Activated naive CD4-positive, alpha-beta T cell treated with anti-CD3 and anti-CD28 coated beads, Interleukin-2, amount 50 U/mL, for 72 hours (primary cell): ENCODE measurements at regions not wholly inside any gene's neighbourhood (a gene's known extent, or its start where the extent isn't known, plus 50 kb on each side); places are given as distances from the start of the nearest gene placed in this dataset.
"Not testable (repeated sequence)": the region's sequence is repeated elsewhere in the genome, so short reads cannot be mapped to it uniquely, and the experiment has no call there.

Experiments used
- ATAC-seq, 2 donors: fragments of 150-1000 bp; cut with Tn5 transposase; 2 replicates each; pipeline ENCODE4 v1.10.0; 2021; ENCODE audit warnings: mild to moderate bottlenecking in 2 of 2, moderate library complexity in 2 of 2
- DNase-seq, 2 donors: peaks; one replicate each; pipeline ENCODE4 v3.0.0; 2021 to 2022; ENCODE audit warnings: low spot score in 2 of 2
- H3K27ac Mint-ChIP-seq, 2 donors: one replicate each; pipeline ENCODE4 v1.8.0; 2022; ENCODE audit warnings: mild to moderate bottlenecking in 2 of 2, mixed read lengths in 2 of 2
- H3K36me3 Mint-ChIP-seq, 2 donors: one replicate each; pipeline ENCODE4 v1.8.0; 2022; ENCODE audit warnings: mixed read lengths in 2 of 2
- H3K9me3 Mint-ChIP-seq, 2 donors: one replicate each; pipeline ENCODE4 v1.8.0; 2022; ENCODE audit warnings: mixed read lengths in 2 of 2

DNA sequence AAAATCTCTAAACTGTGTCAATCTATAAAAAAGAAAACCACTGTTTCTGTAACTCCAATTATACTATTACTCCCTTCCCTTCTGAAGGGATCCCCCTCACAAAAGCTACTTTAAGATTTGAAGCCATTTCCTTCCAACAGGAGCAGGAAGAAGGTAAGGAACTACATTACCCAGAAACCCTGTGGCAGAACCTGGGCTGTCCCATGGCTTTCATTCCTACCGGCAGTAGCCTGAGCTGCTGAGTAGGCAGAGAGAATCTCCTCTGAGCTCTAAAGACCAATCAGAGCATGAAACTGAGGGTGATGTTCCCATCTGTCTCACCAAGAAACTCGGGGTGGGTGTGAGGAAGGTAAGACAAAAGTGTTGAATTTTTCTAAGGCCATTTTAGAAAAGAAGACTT is 108.0 kb upstream of the LRFN2 start:
- H3K27ac Mint-ChIP-seq = no peak overlapping the region
- ATAC-seq = no peak
- no peaks in the 10 kb centered on the region for H3K9me3 Mint-ChIP-seq
- no peak for DNase-seq
- no peaks in the 10 kb centered on the region for H3K36me3 Mint-ChIP-seq

- ATAC-seq (no peak), DNase-seq (no peak)
- H3K36me3 Mint-ChIP-seq = no peaks in the 10 kb centered on the region
- H3K27ac Mint-ChIP-seq = no peak overlapping the region
- H3K9me3 Mint-ChIP-seq = no peaks in the 10 kb centered on the region
Observed at GRCh38 chr6:40693768-40694167, 106.6 kb upstream of the LRFN2 start.

DNA sequence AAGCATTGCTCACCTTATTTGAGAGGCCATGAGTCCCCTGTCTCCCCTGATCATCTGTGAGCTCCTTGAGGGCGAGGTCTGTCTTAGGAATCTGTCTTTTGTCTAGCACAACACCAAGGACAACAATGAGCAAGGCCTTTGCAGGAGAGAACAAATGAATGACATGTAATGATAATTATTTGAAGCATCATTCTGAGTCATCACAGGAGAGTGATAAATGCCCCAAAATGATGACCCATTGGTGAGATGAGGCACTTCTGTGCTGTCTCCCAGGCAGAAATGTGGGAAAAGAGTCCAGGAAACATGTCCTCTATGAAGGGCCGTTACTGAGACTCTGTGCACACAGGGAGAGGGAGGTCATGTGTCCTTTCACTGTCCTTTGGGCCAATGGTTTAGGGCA is 105.2 kb upstream of the LRFN2 start:
- no peaks in the 10 kb centered on the region for H3K36me3 Mint-ChIP-seq
- DNase-seq = no peak
- ATAC-seq = no peak
- H3K27ac Mint-ChIP-seq = no peak overlapping the region
- no peaks in the 10 kb centered on the region for H3K9me3 Mint-ChIP-seq

DNA sequence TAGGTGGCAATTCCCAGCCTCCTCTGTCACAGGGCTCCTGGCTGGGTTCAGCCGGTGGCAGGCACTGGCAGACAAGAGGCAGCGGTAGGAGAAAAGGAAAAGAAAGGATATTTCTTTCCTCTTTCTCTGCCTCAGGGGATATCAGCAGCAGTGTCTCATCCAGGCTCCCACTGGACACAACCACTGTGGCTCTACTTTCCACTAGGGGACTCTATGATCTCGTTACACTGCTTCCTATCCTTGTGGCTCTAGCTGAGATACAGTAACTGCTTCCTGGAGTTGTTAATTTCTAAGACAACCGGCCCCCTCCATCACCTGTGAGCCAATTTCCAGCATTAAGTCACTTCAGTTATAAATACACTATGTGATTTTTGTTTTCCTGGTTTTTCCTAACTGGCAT is 102.0 kb upstream of the LRFN2 start:
- Mint-ChIP-seq H3K36me3 (peaks cover 0 to 13% of the 10 kb centered on the region in 2 donors), H3K9me3 (peaks cover 6 to 7% of the 10 kb centered on the region in 2 donors), H3K27ac (no peak overlapping the region)
- DNase-seq (no peak), ATAC-seq (no peak)

- Mint-ChIP-seq H3K36me3 (peaks cover 0 to 13% of the 10 kb centered on the region in 2 donors), H3K27ac (no peak overlapping the region), H3K9me3 (peaks cover 6 to 7% of the 10 kb centered on the region in 2 donors)
- ATAC-seq (no peak), DNase-seq (no peak)
Observed at GRCh38 chr6:40688214-40688761, 101.1 kb upstream of the LRFN2 start.

DNA sequence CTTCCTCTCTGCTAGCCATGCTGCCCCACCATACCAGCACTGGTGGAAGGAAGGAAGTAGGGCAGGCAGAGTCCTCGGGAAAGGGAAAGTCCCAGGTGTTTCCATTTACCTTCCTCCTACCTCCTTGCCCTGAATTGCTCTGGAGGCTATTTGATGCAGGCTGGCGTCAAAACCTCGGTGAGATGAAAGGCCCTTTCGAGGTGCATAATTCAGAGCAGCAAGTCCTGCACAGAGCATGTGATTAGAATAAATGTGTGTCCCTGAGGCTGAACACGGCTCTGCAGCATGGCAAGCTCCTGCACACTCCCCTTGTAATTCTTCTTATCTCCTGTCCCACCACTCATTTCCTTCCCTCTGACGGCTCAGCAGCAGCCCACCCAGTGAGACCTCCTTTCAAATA is 98.7 kb upstream of the LRFN2 start:
- ATAC-seq = no peak
- peaks cover 0 to 13% of the 10 kb centered on the region in 2 donors for H3K36me3 Mint-ChIP-seq

DNA sequence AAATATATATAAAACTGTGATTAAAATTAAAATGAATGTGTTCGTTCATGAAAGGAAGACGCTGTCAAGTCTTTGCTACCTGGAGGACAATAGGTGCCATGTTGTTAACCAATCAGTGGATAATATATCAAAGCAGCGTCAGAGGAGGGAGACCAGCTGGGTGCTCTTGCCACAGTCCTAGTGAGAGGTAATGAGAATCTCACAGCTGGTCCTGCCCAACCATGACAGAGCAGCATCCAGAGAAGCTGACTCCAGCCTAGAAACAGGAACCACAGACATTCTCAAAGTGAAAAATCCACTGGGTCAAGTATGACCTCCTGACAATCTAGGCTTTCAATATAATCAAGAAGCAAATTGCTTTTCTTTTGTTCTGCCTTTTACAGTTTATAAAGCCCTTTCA is 94.5 kb upstream of the LRFN2 start:
- DNase-seq (no peak), ATAC-seq (no peak)
- H3K36me3 Mint-ChIP-seq = peaks cover 0 to 14% of the 10 kb centered on the region in 2 donors
- H3K27ac Mint-ChIP-seq = no peak overlapping the region
- peaks cover 7 to 9% of the 10 kb centered on the region in 2 donors for H3K9me3 Mint-ChIP-seq

More for the DNA sequence above, 98.7 kb upstream of the LRFN2 start:
- H3K27ac Mint-ChIP-seq = no peak overlapping the region
- DNase-seq = no peak
- peaks cover 6 to 7% of the 10 kb centered on the region in 2 donors for H3K9me3 Mint-ChIP-seq

GRCh38 chr6:40678941-40679340 is 91.8 kb upstream of the LRFN2 start:
- ATAC-seq = no peak
- DNase-seq = no peak
- peaks cover 0 to 5% of the 10 kb centered on the region in 2 donors for H3K36me3 Mint-ChIP-seq
- H3K27ac Mint-ChIP-seq = no peak overlapping the region
- peaks cover 0 to 3% of the 10 kb centered on the region in 2 donors for H3K9me3 Mint-ChIP-seq

DNA sequence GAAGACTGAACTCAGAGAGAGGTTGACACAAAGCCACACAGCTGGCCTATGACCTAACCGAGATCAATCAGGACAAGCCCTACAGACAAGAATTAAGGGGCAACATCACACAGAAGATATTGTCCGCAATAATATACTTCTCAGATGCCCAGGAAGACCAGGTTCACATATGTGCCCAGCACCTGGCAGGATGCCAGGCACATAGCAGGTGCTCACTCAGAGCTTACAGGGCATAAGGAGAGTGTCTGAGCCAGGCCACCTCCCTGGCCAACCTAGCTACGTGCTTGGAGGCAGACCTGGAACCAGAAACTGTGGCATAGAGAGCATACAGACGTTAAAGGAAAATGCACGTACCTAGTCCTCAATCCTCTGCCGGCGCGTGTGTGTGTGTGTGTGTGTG is 87.0 kb upstream of the LRFN2 start:
- ATAC-seq = no peak
- peaks cover 0 to 5% of the 10 kb centered on the region in 2 donors for H3K36me3 Mint-ChIP-seq

DNA sequence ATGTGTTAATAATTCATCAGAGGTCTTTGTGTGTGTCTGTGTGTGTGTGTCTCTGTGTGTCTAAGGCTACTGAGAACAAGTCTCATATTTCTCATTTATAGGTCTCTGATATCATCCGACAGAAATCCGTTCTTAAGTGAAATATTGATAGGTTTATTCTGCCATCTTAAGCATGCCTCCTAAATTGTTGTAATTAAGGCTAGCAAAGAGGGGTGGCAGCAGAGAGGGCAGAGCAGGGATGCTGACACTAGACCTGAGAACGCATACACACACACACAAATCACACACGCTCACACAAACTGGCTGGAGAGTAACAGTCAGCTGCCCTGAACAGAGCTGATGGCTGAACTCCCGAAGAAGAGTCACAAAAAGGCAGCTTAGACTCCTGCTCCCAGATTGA is 84.9 kb upstream of the LRFN2 start:
- ATAC-seq = no peak
- no peaks in the 10 kb centered on the region for H3K36me3 Mint-ChIP-seq
- DNase-seq = no peak
- no peak overlapping the region for H3K27ac Mint-ChIP-seq
- H3K9me3 Mint-ChIP-seq = peaks cover 0 to 3% of the 10 kb centered on the region in 2 donors

More for the DNA sequence above, 87.0 kb upstream of the LRFN2 start:
- no peak overlapping the region for H3K27ac Mint-ChIP-seq
- H3K9me3 Mint-ChIP-seq = peaks cover 0 to 3% of the 10 kb centered on the region in 2 donors
- DNase-seq = no peak

DNA sequence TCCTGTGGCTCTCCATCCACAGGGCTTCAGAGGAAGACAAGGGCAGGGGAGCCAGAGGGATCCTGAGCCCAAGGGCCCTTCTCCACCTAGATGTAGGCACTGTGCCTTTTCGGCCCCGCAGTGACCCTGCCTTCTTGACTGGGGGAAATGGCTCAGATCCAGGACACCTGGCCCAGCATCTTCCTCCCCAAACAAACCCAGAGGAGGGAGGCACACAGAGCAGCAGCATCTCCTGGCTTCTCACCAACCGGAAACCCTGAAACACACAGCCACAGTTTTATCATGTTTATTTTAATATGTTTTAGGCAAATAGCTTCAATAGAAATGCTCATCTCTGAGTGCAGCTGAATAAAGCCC is 84.5 kb upstream of the LRFN2 start:
- ATAC-seq (no peak), DNase-seq (no peak)
- H3K27ac Mint-ChIP-seq = peak overlapping the region in 1 of 2 donors; percentile 83
- no peaks in the 10 kb centered on the region for H3K36me3 Mint-ChIP-seq
- peaks cover 0 to 3% of the 10 kb centered on the region in 2 donors for H3K9me3 Mint-ChIP-seq

GRCh38 chr6:40671001-40671693 is 84.0 kb upstream of the LRFN2 start:
- DNase-seq = no peak
- no peak for ATAC-seq
- H3K9me3 Mint-ChIP-seq = peaks cover 0 to 3% of the 10 kb centered on the region in 2 donors
- no peaks in the 10 kb centered on the region for H3K36me3 Mint-ChIP-seq
- peak overlapping the region in 1 of 2 donors; percentile 83 for H3K27ac Mint-ChIP-seq

GRCh38 chr6:40669343-40669742 is 82.2 kb upstream of the LRFN2 start:
- no peak for DNase-seq
- Mint-ChIP-seq H3K36me3 (peaks cover 14 to 15% of the 10 kb centered on the region in 2 donors), H3K27ac (no peak overlapping the region), H3K9me3 (peaks cover 14 to 15% of the 10 kb centered on the region in 2 donors)
- ATAC-seq = no peak

DNA sequence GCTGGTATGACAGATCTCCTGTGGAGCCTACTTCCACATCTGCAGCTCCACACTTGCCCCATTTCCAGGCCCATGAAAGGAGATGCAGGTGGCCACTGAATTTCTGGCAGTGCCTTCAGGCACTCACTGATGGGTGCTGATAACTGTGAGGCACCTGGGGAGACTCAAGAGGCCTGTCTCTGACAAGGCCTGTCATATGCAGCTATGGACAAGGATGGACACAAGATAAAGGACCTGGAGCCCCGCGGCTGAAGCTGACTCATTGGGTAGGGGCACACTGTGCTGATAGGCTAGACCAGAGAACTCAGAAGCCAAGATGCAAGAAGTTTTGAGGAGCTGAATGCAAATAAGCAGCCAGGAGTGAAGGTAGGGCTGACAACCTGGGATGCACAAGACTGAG is 81.0 kb upstream of the LRFN2 start:
- peaks cover 26% of the 10 kb centered on the region in 2 donors for H3K36me3 Mint-ChIP-seq
- no peak for DNase-seq
- ATAC-seq = no peak
- H3K9me3 Mint-ChIP-seq = peaks cover 24 to 25% of the 10 kb centered on the region in 2 donors
- H3K27ac Mint-ChIP-seq = no peak overlapping the region

- Mint-ChIP-seq H3K9me3 (peaks cover 24 to 27% of the 10 kb centered on the region in 2 donors), H3K36me3 (peaks cover 28% of the 10 kb centered on the region in 2 donors), H3K27ac (no peak overlapping the region)
- ATAC-seq (no peak), DNase-seq (no peak)
Observed at GRCh38 chr6:40666530-40666929, 79.4 kb upstream of the LRFN2 start.

GRCh38 chr6:40661726-40662125 is 74.6 kb upstream of the LRFN2 start:
- Mint-ChIP-seq H3K27ac (no peak overlapping the region), H3K36me3 (peaks cover 28% of the 10 kb centered on the region in 2 donors), H3K9me3 (peaks cover 21 to 27% of the 10 kb centered on the region in 2 donors)
- no peak for DNase-seq
- ATAC-seq = no peak

- not testable (repeated sequence) for DNase-seq, H3K36me3 Mint-ChIP-seq, H3K27ac Mint-ChIP-seq, ATAC-seq, H3K9me3 Mint-ChIP-seq
Observed at GRCh38 chr6:40656772-40657171, 69.6 kb upstream of the LRFN2 start.

DNA sequence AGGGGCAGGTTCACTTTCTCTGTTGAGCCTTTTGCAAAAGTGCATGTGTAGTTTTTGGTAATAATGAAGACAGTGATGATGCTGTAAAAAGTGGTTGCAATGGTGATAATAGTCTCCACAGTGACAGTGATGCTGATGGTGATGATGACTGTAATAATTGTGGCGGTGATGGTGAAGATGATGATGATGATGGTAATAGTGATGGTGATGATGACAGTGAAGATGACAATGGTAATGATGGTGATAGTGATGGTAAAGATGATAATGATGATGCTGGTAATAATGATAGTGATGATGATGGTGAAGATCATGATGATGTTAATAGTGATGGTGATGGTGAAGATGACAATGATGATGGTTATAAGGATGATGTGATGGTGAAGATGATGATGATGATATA is 67.7 kb upstream of the LRFN2 start:
- no peak overlapping the region for H3K27ac Mint-ChIP-seq
- no peaks in the 10 kb centered on the region for H3K9me3 Mint-ChIP-seq
- ATAC-seq (no peak), DNase-seq (no peak)
- H3K36me3 Mint-ChIP-seq = no peaks in the 10 kb centered on the region
